ENCODE measurements at regions not wholly inside any gene's neighbourhood (a gene's known extent, or its start where the extent isn't known, plus 50 kb on each side); places are given as distances from the start of the nearest gene placed in this dataset.

DNA sequence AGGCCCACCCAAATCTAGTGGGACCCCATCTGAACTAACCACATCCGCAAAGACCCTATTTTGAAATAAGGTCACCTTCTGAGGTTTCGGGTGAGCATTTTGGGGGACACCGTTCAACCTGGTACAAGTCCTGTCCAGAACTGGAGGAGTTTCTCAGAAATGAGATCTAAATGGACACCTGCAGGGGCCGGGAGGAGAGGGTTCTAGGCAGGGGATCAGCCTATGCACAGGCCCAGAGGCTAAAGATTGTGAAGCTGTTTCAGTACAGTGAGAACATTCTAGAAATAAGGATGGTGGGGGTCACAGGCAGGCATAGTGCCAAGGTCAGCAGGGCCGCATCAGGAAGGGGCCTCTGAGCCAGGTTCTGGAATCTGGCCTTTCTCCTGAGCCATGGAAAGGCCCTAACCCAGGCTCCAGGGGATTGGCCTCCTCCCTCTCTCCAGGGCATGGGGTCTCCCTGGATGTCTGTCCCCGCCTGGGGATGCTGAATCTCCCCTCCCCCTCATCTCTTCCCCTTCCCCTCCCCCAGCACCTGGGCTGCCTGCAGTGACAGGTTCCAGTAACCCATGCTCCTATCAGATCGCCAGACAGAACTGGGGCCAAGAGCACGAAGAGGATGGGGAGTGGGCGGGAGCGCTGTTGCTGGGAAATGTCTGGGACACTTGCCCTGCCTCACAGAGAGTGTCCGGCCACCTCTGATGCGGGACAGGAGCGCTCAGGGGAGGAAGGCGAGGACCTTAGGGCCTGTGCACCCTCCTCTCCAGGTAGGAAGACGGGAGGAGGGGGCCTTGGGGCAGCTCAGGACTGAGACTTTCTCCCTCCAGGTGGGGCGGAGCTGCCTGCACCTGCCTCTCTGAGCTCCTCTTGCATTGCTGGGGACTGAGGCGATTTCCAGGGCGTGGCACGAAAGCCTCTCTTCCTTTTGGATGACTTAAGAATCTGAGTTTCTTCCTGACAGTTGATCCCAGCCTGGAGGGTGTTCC is 321.4 kb upstream of the TNRC6C start:
- TF ChIP-seq, protein P1, sequence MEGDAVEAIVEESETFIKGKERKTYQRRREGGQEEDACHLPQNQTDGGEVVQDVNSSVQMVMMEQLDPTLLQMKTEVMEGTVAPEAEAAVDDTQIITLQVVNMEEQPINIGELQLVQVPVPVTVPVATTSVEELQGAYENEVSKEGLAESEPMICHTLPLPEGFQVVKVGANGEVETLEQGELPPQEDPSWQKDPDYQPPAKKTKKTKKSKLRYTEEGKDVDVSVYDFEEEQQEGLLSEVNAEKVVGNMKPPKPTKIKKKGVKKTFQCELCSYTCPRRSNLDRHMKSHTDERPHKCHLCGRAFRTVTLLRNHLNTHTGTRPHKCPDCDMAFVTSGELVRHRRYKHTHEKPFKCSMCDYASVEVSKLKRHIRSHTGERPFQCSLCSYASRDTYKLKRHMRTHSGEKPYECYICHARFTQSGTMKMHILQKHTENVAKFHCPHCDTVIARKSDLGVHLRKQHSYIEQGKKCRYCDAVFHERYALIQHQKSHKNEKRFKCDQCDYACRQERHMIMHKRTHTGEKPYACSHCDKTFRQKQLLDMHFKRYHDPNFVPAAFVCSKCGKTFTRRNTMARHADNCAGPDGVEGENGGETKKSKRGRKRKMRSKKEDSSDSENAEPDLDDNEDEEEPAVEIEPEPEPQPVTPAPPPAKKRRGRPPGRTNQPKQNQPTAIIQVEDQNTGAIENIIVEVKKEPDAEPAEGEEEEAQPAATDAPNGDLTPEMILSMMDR (IDR thresholded peaks at IDR 0.05): no peak
- TF ChIP-seq POLR2A (IDR thresholded peaks at IDR 0.05; ENCODE audit: low read depth) (no peak), POLR2AphosphoS5 (IDR thresholded peaks at IDR 0.05) (no peak)
